ENCODE measurements at regions not wholly inside any gene's neighbourhood (a gene's known extent, or its start where the extent isn't known, plus 50 kb on each side); places are given as distances from the start of the nearest gene placed in this dataset.
"Not testable (repeated sequence)": the region's sequence is repeated elsewhere in the genome, so short reads cannot be mapped to it uniquely, and the experiment has no call there.

DNA sequence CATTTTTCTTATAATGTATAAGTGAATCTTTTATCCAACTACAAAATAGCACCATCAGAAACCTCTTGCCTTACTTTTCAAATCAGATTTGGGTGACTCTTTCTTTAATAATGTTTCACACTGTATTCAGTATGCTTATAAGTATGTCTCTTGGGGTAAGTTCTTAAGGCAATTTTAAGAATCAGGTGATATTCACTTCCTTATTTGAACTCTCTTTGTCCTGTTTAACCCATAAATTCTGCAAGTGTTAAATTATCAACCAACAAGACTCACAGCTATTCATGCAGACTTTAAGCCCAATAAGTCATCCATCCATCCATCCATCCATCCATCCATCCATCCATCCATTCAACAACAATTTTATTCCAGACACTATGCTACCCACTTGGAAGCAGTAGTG lies 142.7 kb upstream of the FBXL17 start:
- no peak for DNase-seq

DNA sequence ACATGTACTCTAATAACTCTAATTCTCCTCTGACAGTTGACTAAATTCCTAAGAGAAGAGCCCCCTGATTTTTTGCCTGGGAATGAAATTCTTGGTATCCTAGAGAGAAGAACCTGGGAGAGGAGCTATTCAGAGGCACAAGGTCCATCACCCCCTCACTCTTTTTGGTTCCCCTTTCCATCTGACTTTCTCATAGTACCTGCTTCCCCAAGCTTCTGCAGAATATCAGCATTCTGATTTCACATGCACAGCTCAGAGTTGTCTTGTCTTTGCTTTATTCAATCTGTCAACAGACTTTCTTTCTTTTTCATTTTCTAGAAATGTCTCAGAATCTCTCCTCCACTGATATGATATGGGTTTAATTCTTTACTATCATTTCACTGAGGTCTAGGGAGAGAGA lies 141.5 kb upstream of the FBXL17 start:
- DNase-seq = no peak

DNA sequence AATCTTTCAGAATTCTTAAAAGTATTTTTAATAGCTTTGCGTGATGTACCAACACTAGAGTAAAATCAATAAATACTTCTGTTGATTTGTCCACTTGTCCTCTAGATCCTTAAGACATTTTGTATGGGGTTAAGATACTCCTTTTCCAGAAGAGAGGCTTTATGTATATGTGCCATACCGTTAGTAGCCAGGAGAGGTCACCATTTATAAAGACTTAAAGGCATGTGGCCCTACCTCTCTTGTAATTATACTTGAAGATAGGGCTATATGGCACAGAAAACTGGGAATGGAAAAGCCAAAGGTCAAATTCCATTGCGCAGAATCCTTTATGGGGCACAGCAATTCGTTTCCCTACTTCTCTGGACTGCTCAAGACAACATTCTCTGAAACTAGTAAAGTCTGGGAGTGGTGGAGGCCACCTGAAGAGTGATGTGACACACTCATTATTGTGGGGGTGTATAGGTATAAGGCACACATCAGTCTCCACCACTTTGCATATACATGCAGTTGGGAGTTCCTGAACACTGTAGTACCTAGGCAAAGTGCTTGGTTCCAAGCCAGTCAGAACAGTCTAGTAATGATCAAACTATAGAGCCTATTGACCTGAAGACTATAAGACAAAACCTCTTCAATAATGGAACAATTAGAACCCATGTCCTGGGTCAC lies 140.1 kb upstream of the FBXL17 start:
- no peak for DNase-seq

DNA sequence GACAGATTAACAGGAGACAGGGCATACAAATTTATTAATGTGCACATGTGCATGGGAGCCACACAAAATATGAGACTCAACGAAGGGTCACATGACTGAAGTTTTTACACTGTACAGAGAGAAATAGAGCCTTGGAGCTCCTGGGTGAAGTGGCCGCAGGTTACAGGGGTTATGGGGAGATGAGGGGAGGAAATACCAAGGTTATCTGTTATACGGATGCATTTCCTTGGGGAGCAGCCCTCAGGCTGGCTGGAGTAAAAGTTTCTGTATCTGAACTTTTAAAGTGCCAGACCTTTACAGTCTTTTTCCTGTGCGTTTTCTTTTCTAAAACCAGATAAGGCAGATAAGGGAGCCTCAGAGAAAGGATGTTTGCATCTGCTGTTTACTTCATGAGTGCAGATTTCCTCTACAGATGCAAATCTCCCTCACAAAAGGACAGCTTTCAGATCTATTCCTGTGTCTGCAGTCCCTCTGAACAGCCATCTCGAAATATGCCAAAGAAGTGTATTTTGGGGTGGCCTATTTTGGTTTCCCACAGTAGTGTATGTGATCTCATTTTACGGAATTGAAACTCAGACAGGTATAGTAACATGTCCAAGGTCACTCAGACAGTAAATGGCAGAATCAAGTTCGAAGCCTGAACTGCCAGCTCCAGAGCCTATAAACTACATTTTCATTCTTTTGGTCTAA lies 139.3 kb upstream of the FBXL17 start:
- DNase-seq = no peak

DNA sequence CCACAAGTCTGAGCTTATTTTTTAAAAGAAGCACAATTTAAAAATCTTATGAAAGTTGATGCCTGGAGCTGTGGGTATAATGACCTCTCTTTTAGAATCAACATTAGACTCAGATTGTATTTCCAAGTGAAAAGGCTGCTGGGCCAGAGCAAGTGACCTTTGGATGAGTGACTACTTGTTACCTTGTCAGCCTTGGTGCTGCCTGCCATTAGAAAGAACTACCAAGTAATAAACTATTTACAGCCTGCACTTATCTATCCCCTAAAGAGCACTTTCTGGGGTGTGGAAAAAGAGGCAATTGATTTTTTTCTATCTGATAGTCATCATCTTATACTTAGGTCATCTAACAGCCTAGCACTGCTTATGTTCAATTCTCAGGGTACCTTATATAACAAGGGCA lies 134.9 kb upstream of the FBXL17 start:
- DNase-seq = no peak

GRCh38 chr5:108515517-108516105 lies 133.7 kb upstream of the FBXL17 start:
- DNase-seq = no peak

DNA sequence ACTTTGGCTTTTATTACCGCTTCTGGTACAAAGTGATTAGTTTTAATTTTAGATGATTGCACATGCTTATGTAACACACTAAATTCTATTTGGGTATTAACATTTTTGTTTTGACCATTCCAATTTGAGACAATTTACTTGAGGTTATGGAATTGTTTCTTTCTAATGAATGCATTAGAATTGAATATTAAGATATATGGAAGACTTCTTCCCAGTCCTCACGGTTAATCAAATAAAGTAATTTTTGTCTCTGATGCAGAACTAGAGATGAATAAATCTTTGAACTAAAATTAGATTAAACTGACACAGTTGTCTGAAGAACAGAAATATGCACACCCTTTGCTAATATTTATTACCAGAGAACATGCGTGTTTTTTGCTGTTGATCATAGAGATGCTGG lies 127.1 kb upstream of the FBXL17 start:
- DNase-seq = no peak

DNA sequence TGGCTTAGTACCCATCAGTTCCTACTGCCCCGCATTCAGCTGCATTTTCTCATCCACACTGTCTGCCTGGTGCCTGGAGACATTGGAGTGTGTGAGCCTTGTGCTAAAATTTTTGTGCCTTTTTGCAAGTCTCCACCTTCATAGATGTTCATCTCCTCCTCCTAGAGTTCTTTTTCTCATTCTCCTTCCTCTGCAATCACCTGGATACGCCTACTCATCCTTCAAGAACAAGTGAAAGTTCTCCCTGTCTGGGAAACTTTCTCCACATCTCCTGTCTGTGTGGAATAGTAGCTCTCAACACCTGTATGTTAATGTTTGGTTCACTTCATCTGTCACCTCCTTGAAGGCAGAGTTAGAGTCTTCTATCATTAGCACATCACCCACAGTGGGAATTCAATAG lies 125.7 kb upstream of the FBXL17 start:
- no peak for DNase-seq

GRCh38 chr5:108505608-108506007 lies 123.7 kb upstream of the FBXL17 start:
- DNase-seq = no peak

- no peak for DNase-seq
Measured at GRCh38 chr5:108504974-108505373, 123.1 kb upstream of the FBXL17 start.

DNA sequence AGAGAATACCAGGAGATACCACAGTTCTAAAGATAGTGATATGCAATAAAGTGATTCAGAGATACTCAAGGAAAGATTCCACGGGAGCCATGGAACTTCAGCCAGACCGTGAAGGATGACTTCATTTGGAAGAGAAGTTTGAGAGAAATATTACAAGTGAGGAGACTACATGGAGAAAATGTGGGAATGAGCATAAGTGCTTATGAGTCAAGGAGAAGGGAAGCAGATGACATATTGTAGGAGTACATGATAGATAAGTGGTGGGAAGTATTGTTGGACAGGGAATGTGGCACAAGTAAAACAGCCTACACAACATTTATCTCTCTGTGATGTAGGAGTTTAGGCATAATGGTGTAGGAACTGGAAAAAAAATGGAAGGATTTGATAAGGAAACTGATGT lies 122.1 kb upstream of the FBXL17 start:
- no peak for DNase-seq

GRCh38 chr5:108495615-108496014 lies 113.7 kb upstream of the FBXL17 start:
- DNase-seq = not testable (repeated sequence)

GRCh38 chr5:108487951-108488350 lies 106.1 kb upstream of the FBXL17 start:
- DNase-seq = no peak

DNA sequence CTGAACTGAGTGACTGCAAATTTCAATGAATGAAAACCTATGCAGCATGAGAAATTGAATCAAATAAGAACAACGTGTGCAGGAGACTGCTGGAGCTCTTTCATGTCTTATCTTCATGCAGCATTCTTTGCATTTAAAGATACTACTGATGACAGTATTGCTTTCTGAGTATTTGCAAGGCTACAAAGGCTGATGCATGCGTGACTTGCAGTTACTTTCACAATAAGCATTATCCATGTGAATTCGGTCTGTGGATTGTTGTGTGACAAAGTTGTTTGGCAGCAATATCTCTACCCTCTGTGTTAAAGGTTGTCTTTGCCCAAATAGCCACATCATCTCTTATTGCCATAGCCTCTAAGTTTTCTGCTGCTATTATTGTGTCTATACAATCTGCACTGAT lies 102.1 kb upstream of the FBXL17 start:
- no peak for DNase-seq

- no peak for DNase-seq
Measured at GRCh38 chr5:108481355-108481931, 99.5 kb upstream of the FBXL17 start.

DNA sequence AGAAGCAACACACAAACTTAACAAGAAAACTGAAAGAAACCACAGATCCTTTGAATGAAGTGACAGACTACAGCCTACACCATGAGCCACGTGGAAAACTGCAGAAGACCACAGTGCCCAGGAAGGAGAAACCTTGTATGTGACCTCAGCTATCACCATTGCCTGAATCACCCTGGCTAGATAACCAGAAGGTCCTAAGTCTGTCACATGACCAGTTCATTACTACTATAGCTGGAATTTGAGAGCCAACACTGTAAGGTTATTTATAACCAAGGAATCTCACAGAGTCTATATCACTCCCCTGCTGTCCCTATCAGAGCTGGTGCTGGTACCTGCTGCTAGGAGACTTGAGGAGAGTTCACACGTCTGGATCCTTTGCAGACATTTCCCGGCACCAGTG lies 90.3 kb upstream of the FBXL17 start:
- no peak for DNase-seq

DNA sequence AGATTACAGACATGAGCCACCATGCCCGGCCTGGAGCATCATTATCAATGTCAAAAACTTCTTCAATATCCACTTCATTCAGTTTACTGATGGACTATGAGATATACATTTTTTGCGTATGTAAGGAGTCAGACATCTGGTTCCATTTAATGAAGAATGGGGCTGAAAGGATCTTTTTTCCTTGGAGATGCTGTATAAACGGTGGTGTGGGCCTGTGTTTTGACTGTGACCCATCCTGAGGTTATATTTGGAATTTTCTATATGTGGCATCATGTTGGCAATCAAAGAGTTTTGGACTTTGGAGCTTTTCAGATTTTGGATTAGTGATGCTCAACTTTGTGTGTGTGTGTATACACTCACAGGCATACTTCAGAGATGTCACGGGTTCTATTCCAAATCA lies 85.7 kb upstream of the FBXL17 start:
- no peak for DNase-seq

- no peak for DNase-seq
Measured at GRCh38 chr5:108461628-108462367, 79.9 kb upstream of the FBXL17 start.

GRCh38 chr5:108459769-108460168 lies 77.9 kb upstream of the FBXL17 start:
- no peak for DNase-seq

- DNase-seq = no peak
Measured at GRCh38 chr5:108451269-108451668, 69.4 kb upstream of the FBXL17 start.

- DNase-seq = not testable (repeated sequence)
Measured at GRCh38 chr5:108444130-108444529, 62.2 kb upstream of the FBXL17 start.

DNA sequence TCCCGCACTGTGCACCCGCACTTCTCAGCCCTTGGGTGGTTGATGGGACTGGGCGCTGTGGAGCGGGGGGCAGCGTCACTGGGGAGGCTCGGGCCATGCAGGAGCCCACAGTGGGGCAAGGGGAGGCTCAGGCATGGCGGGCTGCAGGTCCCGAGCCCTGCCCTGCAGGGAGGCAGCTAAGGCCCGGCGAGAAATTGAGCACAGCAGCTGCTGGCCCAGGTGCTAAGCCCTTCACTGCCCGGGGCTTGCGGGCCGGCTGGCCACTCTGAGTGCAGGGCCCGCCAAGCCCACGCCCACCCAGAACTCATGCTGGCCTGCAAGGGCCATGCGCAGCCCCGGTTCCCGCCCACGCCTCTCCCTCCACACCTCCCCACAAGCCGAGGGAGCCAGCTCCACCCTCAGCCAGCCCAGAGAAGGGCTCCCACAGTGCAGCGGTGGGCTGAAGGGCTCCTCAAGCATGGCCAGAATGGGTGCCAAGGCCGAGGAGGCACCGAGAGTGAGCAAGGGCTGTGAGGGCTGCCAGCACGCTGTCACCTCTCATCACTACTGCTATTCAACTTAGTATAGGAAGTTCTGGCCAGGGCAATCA lies 60.3 kb upstream of the FBXL17 start:
- not testable (repeated sequence) for DNase-seq

GRCh38 chr5:108437425-108437824 lies 55.5 kb upstream of the FBXL17 start:
- DNase-seq = no peak
